Small intestine (tissue), 7 donors: ENCODE measurements at regions not wholly inside any gene's neighbourhood (a gene's known extent, or its start where the extent isn't known, plus 50 kb on each side); places are given as distances from the start of the nearest gene placed in this dataset.

Experiments
- DNase-seq, 2 donors: peaks; one replicate each; pipeline versions ENCODE4 v3.0.0 to v3.0.0-alpha.2; 2013
- FAIRE-seq: peaks from 2 replicates; lab custom pipeline; 2012; peaks lifted over from hg19 to GRCh38; lab: Jason Lieb, UNC
- H3K27ac ChIP-seq, 3 donors: one replicate each; pipeline ENCODE4 v1.5.1; 2013; ENCODE audit warnings: low read length in 2 of 3, mild to moderate bottlenecking in 2 of 3, control low read depth in 1 of 3, inconsistent platforms in 1 of 3, low read depth in 1 of 3, moderate library complexity in 1 of 3
- H3K27me3 ChIP-seq, 3 donors: one replicate each; pipeline ENCODE4 v1.6.1; 2013; ENCODE audit warnings: low read length in 3 of 3, inconsistent platforms in 1 of 3; ENCODE audit not compliant: control insufficient read depth in 3 of 3, insufficient read depth in 3 of 3
- H3K36me3 ChIP-seq, 3 donors: one replicate each; pipeline ENCODE4 v1.6.1; 2013; ENCODE audit warnings: low read length in 3 of 3, inconsistent platforms in 1 of 3, low read depth in 1 of 3, mild to moderate bottlenecking in 1 of 3, moderate library complexity in 1 of 3; ENCODE audit not compliant: control insufficient read depth in 3 of 3, insufficient read depth in 2 of 3
- H3K4me1 ChIP-seq, 3 donors: one replicate each; pipeline ENCODE4 v1.6.1; 2013; ENCODE audit warnings: low read length in 2 of 3, inconsistent platforms in 1 of 3, low read depth in 1 of 3, mild to moderate bottlenecking in 1 of 3, moderate library complexity in 1 of 3; ENCODE audit not compliant: control insufficient read depth in 3 of 3, insufficient read depth in 2 of 3
- H3K4me3 ChIP-seq, 3 donors: one replicate each; pipeline ENCODE4 v1.5.1; 2013; ENCODE audit warnings: low read length in 3 of 3, control low read depth in 1 of 3, inconsistent platforms in 1 of 3, low read depth in 1 of 3, mild to moderate bottlenecking in 1 of 3, moderate library complexity in 1 of 3
- H3K9me3 ChIP-seq, 2 donors: one replicate each; pipeline ENCODE4 v1.6.1; 2013; ENCODE audit warnings: low read depth in 1 of 2, low read length in 1 of 2; ENCODE audit not compliant: control insufficient read depth in 2 of 2, insufficient read depth in 1 of 2
- WGBS, 3 donors: extraction: QIAGEN DNeasy Blood & Tissue Kit; methylation state at CpG; one replicate each; pipeline ENCODE4 v1.1.7; 2013; 5-methylcytosine and 5-hydroxymethylcytosine counted together
- donor health status: healthy with polysubstance abuse.
- donor health status: control.
- donor health status: control.
- donor health status: Bipolar disorder and iron deficiency.
- donor health status: healthy.

GRCh38 chr15:81475471-81475870, 101.5 kb upstream of the TMC3 start:
- WGBS, 3 donors, result 62 to 75% (median 71%) methylated on average over 2 of the region's 2 CpGs
- Histone ChIP-seq H3K27ac (no peak overlapping the region), H3K4me3 (no peak overlapping the region), H3K36me3 (no peaks in the 10 kb centered on the region), H3K4me1 (no peaks in the 10 kb centered on the region), H3K27me3 (no peaks in the 10 kb centered on the region), H3K9me3 (no peaks in the 10 kb centered on the region)
- FAIRE-seq (no peak), DNase-seq (no peak)

DNA sequence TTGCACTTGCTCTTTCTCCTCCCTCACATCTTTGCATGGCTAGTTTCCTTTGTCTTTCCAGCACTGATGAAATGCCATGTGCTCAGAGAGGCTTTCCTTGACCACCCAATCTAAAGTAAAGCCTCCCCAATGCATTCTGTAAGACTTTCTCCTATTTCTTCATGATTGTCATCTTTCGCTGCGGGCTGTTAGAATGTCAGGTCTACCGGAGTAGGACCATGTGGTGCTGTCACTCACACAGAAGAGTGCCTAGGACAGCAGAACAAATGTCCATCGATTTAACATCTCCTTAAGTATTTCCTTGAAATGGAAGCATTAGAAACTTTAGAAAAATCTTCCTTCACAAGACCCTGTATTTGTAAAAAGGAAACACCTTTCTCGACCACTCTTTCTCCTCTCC, 99.9 kb upstream of the TMC3 start:
- H3K27me3 ChIP-seq, result no peaks in the 10 kb centered on the region
- no peaks in the 10 kb centered on the region for H3K9me3 ChIP-seq
- no peak for DNase-seq
- H3K4me3 ChIP-seq, result no peak overlapping the region
- 86 to 93% (median 91%) methylated on average over 5 of the region's 5 CpGs for WGBS, 3 donors
- FAIRE-seq, result no peak
- no peaks in the 10 kb centered on the region for H3K36me3 ChIP-seq
- H3K4me1 ChIP-seq, result no peaks in the 10 kb centered on the region
- H3K27ac ChIP-seq, result no peak overlapping the region

DNA sequence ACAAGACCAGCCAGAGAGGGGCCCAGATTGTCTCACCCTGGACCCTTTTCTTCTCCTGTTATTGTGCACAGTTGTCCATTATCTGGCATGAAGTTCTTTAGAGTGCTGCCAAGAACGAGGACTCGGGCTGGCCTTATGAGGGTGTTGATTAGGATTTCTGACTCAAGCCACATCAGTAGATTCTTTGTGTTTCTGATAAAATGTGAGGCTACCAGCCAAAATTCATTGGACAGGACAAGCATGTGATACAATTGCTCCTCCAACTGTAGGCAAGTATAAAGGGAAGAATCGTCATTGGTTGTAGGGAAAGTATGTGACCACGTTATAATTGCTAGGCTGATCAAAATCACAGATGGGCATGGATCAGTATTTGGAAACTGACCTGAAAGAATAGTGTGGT, 99.2 kb upstream of the TMC3 start:
- H3K36me3 ChIP-seq, result no peaks in the 10 kb centered on the region
- DNase-seq, result no peak
- H3K4me3 ChIP-seq, result no peak overlapping the region
- no peaks in the 10 kb centered on the region for H3K27me3 ChIP-seq
- FAIRE-seq, result no peak
- no peaks in the 10 kb centered on the region for H3K9me3 ChIP-seq
- H3K4me1 ChIP-seq, result no peaks in the 10 kb centered on the region
- no peak overlapping the region for H3K27ac ChIP-seq
- WGBS, 3 donors, result 66 to 84% (median 68%) methylated on average over 4 of the region's 4 CpGs

GRCh38 chr15:81471151-81471550, 97.1 kb upstream of the TMC3 start:
- Histone ChIP-seq H3K9me3 (no peaks in the 10 kb centered on the region), H3K36me3 (no peaks in the 10 kb centered on the region), H3K27me3 (no peaks in the 10 kb centered on the region), H3K4me1 (no peaks in the 10 kb centered on the region), H3K27ac (no peak overlapping the region), H3K4me3 (no peak overlapping the region)
- DNase-seq (no peak), FAIRE-seq (no peak)
- 57 to 73% (median 71%) methylated on average over 2 of the region's 2 CpGs for WGBS, 3 donors

GRCh38 chr15:81469154-81469553, 95.1 kb upstream of the TMC3 start:
- FAIRE-seq (no peak), DNase-seq (no peak)
- WGBS, 3 donors, result 78 to 83% (median 81%) methylated on average over 5 of the region's 5 CpGs
- H3K27ac ChIP-seq, result no peak overlapping the region
- H3K27me3 ChIP-seq, result no peaks in the 10 kb centered on the region
- H3K36me3 ChIP-seq, result no peaks in the 10 kb centered on the region
- no peaks in the 10 kb centered on the region for H3K9me3 ChIP-seq
- H3K4me1 ChIP-seq, result no peaks in the 10 kb centered on the region
- H3K4me3 ChIP-seq, result no peak overlapping the region

DNA sequence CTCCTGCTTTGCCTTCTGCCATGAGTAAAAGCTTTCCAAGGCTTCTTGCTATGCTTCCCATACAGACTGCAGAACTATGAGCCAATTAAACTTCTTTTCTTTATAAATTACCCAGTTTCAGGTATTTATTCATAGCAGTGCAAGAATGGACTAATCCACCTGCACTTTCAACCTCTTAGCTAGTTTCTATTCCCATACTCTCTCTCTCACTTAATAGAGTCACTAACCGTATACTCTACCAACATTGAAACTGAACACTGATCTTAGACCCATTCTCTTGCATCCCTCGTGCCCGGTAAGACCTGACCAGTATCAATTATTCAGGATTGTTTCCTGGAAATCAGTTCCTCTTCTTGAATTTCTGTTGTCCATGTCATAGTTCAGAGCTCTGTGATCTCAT, 92.7 kb upstream of the TMC3 start:
- H3K4me1 ChIP-seq, result no peaks in the 10 kb centered on the region
- H3K4me3 ChIP-seq, result no peak overlapping the region
- 80 to 92% (median 91%) methylated on average over 3 of the region's 3 CpGs for WGBS, 3 donors
- no peak overlapping the region for H3K27ac ChIP-seq
- no peaks in the 10 kb centered on the region for H3K36me3 ChIP-seq
- no peaks in the 10 kb centered on the region for H3K9me3 ChIP-seq
- H3K27me3 ChIP-seq, result no peaks in the 10 kb centered on the region
- no peak for FAIRE-seq
- DNase-seq, result no peak

DNA sequence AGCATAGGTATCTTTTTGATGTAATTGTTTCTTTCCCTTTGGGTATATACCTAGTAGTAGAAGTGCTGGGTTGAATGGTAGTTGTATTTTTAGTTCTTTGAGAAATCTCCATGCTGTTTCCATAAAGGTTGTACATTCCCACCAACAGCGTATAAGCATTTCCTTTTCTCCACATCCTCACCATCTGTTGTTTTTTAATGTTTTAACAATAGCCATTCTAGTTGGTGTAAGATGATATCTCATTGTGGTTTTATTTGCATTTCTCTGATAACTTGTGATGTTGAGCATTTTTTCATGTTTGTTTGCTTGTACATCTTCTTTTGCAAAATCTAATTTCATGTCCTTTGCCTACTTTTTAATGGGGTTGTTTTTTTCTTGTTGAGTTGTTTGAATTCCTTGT, 80.0 kb upstream of the TMC3 start:
- WGBS, 3 donors, result 56 to 91% (median 75%) methylated on average over 1 of the region's 1 CpG
- FAIRE-seq (no peak), DNase-seq (no peak)
- no peaks in the 10 kb centered on the region for H3K9me3 ChIP-seq
- no peak overlapping the region for H3K4me3 ChIP-seq
- no peak overlapping the region for H3K27ac ChIP-seq
- H3K27me3 ChIP-seq, result no peaks in the 10 kb centered on the region
- no peaks in the 10 kb centered on the region for H3K36me3 ChIP-seq
- H3K4me1 ChIP-seq, result no peaks in the 10 kb centered on the region

- H3K27ac ChIP-seq, result no peak overlapping the region
- no peaks in the 10 kb centered on the region for H3K9me3 ChIP-seq
- no peak overlapping the region for H3K4me3 ChIP-seq
- no peaks in the 10 kb centered on the region for H3K4me1 ChIP-seq
- H3K36me3 ChIP-seq, result no peaks in the 10 kb centered on the region
- 87 to 97% (median 95%) methylated on average over 1 of the region's 1 CpG for WGBS, 3 donors
- DNase-seq (no peak), FAIRE-seq (no peak)
- no peaks in the 10 kb centered on the region for H3K27me3 ChIP-seq
Measured at GRCh38 chr15:81450721-81451120, 76.7 kb upstream of the TMC3 start.

GRCh38 chr15:81449836-81450474, 75.9 kb upstream of the TMC3 start:
- WGBS, 3 donors, result 34 to 67% (median 46%) methylated on average over 2 of the region's 2 CpGs
- no peak overlapping the region for H3K4me3 ChIP-seq
- H3K27me3 ChIP-seq, result no peaks in the 10 kb centered on the region
- no peak for FAIRE-seq
- H3K36me3 ChIP-seq, result no peaks in the 10 kb centered on the region
- DNase-seq, result peak in 1 of 2 donors; percentile 6
- H3K9me3 ChIP-seq, result no peaks in the 10 kb centered on the region
- H3K4me1 ChIP-seq, result no peaks in the 10 kb centered on the region
- no peak overlapping the region for H3K27ac ChIP-seq
